ENCODE measurements at regions not wholly inside any gene's neighbourhood (a gene's known extent, or its start where the extent isn't known, plus 50 kb on each side); places are given as distances from the start of the nearest gene placed in this dataset.
"Not testable (repeated sequence)": the region's sequence is repeated elsewhere in the genome, so short reads cannot be mapped to it uniquely, and the experiment has no call there.

DNA sequence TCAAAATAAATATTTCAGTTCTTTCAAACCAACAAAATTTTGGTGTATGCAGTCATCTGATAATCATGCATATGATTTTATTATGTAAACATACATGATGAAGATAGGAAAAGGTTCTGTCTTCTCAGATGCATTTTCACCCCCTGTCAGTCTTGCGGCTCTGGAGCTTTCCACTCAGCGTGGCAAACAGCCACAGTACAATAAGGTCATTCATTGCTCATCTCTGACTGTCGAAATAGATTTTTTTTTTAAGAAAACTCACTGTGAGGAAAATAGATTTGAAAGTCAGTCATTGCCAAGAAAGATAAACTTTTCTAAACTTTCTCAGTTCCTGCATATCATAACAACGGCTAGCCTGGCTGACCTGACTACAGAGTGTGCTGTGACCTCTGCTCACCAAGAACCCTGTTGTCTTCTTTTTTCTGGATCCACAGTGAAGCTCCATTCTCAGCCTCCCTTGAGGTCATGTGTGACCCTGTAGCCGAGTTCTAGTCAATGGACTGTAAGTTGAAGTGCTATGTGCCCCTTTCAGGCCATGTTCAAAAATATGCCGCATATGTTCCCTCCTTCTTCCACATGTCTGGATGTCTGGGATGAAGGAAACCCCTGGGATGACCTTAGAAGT, 519.6 kb downstream of the KLF5 start:
- DNase-seq (ENCODE audit: low read depth): no peak

DNA sequence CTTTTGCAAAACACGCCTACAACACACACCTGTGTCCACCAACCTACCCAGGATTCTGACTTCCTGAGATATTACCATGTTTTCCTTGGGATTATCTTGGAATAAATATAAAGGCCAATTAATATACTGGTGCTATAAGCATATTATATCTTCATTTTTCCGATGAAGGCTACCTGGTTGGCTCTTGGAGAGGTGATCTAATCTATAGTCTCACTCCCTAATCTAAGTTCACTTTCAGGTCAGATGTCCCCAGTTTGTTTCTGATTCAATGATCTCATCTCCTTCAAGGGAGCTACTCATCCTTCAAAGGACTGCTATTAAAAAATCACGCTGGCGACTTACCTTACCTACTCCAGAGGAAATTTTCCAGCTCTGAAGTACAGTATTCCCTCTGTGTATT, 517.5 kb downstream of the KLF5 start:
- DNase-seq (ENCODE audit: low read depth): no peak

DNA sequence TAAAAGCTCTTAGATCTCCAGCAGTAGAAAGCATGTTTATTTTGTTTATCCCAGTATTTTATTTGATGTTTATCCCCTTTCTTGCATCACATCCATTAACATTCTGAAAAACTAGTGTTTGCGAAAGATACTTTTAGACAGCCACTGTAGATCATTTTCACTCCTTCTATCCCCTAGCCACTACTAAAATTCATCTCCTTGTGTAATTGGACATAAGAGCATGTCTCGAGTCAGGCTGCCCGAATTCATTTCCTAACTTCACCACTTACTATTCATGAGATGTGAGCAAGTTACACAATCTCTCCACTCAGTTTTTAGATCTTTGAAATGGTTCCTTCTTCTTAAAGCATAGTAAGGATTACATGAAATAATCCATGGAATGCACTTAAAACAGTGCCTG, 514.0 kb downstream of the KLF5 start:
- no peak for DNase-seq (ENCODE audit: low read depth)

DNA sequence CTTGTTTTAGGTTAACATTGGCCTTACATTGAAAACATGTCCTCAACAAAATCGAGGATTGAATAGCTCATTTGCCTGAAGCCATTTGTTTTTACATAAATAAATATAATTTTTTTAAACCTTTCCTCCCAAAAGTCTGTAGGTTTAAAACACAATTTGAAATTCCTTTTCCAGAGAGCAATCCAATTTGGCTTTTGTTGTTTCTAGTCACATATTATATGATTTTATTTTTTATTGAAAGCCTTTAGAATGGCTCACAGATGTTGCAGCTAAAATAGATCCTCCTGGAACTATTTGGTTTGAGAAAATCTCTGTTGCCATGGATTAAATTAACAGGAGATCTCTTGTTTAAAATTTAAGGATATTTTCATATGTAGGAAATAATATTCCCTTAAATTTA, 512.6 kb downstream of the KLF5 start:
- DNase-seq (ENCODE audit: low read depth): no peak

DNA sequence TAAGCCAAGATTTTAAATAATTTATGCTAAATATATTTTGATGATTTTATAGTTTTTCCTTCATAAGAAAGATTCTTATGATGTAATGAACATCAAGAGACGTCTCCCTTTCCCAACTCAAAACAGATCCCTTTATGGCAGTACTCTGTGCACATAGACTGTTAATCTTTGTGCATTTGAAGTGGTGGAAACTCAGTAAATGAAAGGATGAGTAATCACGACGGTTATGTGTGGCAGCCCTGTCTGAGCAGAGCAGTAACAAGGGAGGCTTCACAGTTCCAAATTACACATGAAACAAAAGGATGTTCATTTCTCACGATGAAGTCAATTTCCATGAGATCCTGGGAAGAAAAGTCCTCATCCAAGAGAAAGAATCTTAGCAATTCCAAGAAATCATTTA, 498.1 kb downstream of the KLF5 start:
- DNase-seq (ENCODE audit: low read depth): peak; percentile 9

DNA sequence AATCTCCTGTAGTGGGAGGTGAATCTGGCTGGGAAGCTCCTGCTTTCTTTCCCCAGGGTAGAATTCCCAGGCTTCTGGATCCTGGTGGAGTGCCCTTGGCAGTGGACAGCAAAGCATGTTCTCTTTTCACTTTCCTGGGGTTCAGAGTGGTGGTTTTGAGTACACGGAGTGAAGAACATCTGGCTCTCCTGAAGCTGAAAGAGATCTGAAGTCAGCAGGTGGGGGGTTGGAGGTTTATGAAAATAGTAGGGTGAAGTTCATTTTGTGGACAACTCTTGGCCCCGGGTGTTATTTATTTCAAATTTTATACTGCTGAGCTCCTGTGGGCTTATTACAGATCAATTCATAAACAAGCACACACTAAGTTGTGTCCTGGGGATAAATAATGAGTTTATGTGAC, 497.3 kb downstream of the KLF5 start:
- no peak for DNase-seq (ENCODE audit: low read depth)

DNA sequence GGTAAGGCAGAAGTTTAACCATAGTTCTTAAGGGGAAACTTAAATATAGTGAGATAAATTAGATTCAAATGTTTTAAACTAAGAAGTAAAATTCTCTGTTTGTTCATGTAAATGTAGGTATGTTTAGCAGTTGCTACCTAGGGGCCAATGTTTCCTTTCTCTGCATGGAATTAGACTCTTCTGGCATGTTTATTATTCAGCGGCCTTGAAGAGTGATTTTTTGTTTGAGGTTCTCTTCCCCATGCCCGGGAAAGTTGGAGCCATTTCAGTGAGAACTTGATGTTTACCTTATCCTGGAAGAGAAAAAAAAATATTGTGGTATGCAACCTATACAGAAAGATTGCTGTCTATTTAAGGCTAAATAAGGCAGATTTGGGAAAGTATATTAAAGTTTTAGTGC, 492.9 kb downstream of the KLF5 start:
- no peak for DNase-seq (ENCODE audit: low read depth)

DNA sequence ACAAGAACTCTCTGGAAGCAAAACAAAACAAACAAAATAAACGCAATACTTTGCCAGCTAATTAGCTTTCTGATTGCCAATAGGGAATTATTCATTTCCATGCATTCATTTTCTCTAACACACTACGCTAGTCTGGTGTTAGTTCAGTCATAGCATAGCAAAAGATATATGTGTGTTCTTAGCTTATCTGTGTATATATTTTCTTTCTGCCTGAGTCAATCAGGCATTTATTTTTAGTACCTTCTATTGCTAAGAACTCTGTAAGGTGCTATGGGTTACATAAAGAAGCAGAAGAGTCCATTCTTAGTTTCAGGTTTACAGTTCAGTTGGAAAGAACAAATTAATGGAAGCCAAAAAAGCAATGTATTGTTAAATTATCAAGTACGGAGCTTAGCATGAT, 490.9 kb downstream of the KLF5 start:
- DNase-seq (ENCODE audit: low read depth): no peak

DNA sequence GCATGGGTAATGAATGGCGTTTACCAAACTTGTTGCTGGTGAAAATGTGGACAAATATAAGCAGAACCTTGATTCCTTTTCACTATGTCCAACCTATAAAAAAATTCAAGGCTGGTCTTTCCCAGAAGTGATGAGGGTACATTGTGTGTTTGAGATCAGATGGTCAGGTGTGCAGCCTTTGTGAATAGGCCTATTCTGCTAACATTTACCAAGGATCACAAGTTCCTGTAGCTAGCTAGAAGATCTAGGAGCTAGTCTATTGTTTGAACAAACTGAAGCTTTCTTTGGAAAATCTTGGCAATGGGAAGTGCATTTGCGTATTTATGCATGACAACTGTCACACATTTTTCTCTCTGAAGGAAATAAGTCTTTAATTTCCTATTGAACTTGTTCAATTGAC, 489.6 kb downstream of the KLF5 start:
- DNase-seq (ENCODE audit: low read depth): no peak

DNA sequence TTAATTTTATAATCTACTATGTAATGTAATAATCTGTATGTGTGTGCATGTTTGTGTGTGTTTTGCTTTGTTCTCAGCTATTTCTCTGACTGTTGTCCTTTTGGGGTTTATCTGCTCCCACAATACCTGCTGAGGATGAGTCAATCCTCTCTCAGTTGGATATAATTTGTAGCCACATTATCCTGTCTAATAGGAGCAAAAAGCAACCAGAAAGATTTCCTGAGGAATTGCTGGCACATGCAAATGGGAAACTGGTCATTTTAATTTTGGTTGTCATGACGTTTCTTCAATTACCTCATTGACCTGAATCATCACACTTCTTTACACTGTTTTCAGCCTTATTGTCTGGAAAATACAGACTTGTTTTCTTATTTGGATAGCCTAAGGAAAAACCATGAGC, 488.4 kb downstream of the KLF5 start:
- DNase-seq (ENCODE audit: low read depth): no peak

DNA sequence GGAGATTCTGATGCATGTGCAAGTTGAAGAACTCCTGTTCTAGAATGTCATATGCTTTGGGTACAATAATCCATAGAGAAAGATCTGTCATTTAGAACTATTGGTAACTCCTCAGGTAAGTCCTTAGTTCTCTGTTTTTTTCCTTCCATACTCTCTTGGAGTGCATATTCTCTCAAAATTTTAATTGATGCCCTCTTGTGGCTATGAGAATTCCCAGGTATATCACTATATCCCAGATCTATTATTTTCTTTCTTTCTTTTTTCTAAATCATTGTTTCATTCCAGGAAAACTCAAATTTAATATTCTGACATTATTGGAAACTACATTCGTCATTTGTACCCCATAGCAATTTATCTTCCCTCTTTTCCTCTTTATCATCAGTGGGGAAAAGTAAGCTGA, 485.4 kb downstream of the KLF5 start:
- DNase-seq (ENCODE audit: low read depth): no peak

DNA sequence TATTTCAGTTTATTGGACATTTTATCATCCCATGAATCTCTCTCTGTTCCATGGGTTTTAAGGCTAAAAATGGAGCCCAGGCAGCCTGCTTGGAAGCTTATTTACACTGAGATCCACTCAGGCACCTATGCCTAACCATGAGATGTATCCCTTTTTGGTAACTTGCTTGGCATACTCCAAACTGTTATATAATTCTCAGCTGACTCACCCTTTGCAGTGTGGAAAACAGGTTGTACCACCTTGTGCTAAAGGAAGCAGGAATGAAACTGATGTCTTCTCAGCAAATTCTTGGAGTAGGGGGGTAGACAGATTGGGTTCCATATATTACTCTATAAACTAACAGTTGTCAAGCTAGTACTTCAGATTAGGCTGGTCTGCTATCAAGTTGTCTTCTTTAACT, 483.6 kb downstream of the KLF5 start:
- no peak for DNase-seq (ENCODE audit: low read depth)

DNA sequence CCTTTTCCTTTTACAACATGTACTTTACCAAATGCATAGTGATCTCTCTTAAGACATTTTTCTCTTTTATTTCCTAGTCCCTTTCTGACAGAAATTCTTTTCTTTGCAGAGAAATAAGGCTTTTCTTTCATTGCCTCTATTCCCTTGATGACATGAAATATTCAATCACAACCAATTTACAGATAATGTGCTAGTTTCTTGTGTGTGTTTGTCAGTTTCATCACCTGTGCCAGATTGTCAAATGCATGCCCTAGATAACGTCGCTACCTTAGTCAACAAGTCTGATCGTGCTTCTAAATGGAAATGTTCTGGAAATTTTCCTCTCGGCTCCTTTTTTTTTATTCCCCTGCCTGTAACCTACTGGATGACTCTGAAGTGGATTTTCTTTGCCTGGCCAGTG, 478.1 kb downstream of the KLF5 start:
- no peak for DNase-seq (ENCODE audit: low read depth)

DNA sequence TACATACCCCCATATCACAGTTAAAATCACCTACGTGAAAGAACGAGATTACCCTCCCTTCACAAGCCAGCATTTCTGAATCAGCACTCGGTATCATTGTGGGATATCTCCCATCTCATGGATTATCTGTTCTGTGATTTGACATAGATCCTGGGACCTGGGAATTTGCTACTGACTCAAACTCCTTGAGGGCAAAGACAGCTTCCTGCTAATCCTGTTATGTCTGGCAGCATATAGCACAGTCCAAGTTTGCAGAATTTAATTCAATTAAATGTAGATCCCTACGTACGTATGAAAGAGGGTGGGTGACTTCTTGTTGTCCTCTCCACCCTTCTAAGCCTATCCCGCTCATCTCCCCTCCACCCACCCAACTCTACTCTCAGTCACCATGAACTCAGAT, 476.5 kb downstream of the KLF5 start:
- DNase-seq (ENCODE audit: low read depth): no peak

DNA sequence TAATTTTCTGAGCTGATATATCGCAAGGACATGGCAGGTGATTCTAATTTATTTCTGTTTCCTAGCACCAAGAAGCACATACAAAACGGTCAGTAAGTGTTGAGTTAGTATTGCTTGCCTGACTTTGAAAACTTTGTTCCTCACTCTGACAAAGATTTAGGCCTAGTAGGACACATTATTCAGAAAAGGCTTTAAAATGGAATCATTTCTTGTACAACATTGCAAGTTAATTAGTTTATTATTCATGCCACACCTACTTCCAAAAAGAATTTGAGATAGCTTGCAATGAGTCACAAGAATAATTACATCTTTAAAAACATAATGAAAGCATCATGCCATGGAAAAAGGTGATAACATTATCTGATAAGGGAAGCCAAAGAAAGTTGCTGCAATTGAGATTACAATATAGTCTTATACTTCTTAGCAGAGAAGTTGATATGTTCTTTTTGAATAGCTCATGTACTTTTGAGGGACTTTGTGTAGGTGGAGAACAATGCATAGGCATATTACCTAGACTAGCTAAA, 474.2 kb downstream of the KLF5 start:
- DNase-seq (ENCODE audit: low read depth): no peak

DNA sequence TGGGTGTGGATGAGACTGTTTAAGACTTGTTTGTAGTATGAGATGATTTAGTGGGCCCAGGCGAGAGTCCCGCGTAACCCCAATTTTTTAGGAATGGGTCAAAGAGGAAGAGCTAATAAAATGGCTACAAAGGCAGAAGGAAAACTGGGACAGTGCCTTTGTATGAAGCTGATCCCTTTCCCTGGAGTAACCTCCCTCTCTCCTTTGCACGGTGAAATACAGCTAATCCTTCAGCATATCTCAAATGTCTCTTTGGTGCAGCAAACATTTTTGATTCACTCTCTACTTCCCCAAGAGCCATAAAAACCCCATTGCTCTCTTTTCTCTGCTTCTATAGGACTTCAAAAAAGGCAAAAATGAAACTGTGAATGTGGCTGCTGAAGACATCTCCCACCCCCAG, 473.8 kb downstream of the KLF5 start:
- no peak for DNase-seq (ENCODE audit: low read depth)

DNA sequence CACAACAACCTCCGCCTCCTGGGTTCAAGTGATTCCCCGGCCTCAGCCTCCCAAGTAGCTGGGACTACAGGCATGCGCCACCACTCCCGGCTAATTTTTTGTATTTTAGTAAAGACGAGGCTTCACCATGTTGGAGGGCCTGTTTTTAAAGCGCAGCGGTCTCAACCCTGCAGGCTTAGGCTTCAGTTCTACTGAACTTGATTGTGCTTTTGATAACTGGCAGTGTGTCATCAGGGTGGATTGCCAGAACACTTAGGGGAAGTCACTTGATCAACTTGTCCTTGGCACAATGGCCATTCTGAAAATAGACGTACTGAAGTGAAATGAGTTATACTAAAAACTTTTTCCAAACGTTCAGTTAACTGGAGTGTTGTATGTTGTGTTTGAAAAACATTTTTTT, 472.2 kb downstream of the KLF5 start:
- DNase-seq (ENCODE audit: low read depth): no peak

DNA sequence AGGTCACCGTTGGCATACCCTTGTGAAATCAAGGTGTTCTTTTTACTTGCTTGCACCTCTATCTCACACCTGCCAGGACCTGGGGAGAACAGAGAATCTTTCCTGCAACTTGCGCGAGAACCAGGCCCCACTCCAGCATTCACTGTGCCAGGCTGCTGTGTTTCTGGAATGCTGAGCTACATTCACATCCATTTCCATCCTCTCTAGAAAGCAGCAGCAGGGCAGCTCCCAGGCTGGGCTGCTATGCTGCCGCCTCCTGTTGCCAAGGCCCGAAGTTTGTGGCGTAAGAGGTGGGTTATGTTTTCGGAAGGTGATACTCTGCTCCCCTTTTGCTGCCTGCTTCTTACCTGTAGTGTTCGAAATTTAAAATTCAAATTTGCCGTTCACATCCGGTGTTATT, 464.1 kb downstream of the KLF5 start:
- no peak for DNase-seq (ENCODE audit: low read depth)

DNA sequence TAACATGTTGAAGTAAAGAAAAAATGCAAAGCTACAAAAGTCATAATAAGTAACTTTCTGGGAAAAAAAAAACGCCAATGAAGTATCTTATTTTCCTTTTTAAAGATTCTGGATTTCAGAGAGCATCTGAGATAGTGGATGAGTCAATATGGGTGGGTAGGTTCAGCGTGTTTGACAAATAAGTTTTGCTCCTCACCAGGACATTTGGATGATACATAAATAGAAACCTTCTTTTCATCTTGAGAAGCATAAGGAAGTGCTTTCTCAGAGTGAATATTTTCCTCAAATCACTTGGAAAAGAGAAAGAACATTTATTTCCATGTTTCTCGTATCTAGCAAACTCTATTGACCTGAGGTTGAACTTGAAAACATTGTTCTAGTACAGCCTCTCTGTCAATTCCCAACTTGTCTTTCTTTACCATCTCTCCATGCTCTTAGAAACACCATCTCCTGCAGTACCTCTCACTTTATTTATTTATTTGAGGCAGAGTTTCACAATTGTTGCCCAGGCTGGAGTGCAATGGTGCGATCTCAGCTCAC, 463.2 kb downstream of the KLF5 start:
- no peak for DNase-seq (ENCODE audit: low read depth)

DNA sequence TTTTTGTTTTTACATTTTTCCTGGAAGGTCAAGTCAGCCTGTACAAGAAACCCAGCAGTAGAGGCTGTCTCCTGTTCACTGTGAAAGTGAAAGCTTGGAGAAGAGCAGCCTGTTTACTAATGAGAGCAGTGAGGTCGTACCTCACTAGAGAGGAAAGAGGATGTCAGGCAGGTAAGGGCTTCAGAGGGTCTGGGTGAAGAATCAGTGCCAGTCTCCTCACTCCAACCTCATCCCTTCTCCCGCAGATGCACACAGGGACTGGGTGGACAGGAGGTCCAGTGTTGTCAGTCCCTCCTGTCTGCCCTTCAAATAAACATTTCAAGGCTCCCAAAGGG, 462.5 kb downstream of the KLF5 start:
- DNase-seq (ENCODE audit: low read depth): peak; percentile 12

DNA sequence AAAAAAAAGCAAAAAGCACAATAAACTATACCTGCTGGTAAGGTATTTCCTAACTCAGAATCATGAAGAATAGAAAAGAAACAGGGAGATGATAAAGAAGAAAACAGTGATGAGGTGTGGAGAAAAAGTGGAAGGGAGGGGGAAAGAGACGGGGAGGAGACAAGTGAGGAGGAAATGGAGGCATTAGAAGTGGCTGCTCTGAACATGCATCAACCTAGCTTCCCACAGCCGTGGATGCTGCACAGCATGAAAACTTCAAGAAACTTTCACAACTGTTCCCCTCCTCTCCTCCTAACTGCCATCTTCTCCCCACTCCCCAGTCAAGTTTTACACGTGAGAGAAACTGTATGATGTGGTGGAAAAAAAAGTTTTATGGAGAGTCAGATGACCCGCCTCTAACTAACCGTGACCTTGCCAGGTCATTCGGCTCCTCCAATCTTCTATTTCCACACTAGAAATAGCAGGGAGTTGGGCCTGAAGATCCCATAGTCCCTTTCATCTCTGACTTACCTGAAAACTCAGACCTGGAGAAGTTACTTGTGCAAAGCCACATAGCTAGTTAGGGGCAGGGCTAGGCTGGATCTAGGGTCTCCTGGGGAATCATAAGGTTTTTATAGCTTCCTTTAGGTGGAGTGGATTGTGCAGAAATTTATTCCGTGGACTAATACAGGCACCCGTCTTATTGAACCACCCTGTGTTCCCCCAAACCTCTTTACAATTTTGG, 461.9 kb downstream of the KLF5 start:
- DNase-seq (ENCODE audit: low read depth): no peak

DNA sequence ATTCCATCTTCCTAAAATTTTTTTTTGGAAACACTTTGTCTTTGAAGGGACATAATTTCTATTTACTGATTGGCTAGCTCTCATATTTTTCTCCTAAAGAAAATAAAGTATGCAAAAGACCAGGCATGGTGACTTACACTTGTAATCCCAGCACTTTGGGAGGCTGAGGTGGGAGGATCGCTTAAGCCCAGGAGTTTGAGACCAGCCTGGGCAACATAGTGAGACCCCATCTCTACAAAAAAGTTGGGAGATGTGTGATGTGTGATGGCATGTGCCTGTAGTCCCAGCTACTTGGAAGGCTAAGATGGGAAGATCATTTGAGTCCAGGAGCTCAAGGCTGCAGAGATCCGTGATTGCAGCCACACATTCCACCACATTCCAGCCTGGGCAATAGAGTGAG, 461.3 kb downstream of the KLF5 start:
- DNase-seq (ENCODE audit: low read depth): not testable (repeated sequence)

DNA sequence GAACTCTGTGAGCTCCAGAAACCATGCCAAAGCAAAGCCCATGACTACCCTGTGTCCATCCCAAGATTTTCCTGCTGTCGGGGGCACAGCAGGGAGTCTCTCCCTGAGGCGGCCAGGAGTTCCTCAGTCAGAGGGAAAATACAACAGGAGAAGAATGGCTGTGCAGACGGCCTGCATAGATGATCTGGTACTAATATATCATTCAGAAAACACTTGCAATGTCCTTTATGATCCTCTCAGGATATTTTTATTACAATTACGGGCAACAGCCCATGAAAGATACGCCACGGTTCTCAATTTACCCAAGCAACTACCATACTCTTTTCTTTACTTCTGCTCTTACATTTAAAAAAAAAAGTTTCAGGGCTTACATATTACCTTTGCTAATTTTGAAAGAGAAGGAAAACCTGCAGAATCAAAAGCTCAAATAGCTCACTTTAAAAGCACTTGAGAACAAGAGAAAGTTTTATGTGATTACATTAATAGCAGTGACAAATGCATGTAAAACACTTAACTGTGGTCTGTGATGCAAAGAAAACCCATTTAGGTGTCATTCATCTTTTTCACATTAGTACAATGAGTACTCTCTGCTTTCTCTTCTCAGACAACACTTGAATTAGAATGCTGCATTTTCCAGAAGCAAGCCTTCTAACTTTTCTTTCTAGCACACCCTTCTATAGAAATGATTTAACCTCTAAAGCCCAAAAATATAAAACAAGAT, 460.8 kb downstream of the KLF5 start:
- DNase-seq (ENCODE audit: low read depth): no peak

Measured in M059J (cell line).